ENCODE measurements at regions not wholly inside any gene's neighbourhood (a gene's known extent, or its start where the extent isn't known, plus 50 kb on each side); places are given as distances from the start of the nearest gene placed in this dataset.

DNA sequence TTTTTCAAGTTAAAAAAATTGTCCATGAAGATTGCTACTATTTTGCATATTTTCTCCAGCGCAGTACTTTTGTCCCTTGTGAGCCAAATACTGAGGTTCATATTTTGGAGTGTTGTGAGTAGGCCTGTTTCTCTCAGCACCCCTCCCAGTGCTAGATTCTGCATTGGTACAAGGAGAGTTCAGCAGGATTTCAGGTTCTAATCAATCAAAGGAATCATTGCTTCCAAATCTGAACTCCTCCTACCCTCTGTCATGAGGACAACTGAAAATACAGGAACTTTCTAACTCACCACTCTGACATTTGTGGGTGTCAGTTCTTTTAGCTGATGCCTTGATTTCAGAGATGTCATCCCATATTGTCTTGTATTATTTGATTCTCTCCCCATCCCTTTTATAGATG lies 299.9 kb downstream of the FZD1 start:
- POLR2A ChIA-PET: no interaction called here

GRCh38 chr7:91564541-91564940 lies 300.3 kb downstream of the FZD1 start:
- no peak for DNase-seq
- Histone ChIP-seq H3K27ac (ENCODE audit: insufficient read depth in 1 of 2, low read depth in 1 of 2, low read length in 2 of 2, poor library complexity in 1 of 2, severe bottlenecking in 2 of 2) (no peak overlapping the region), H3K4me3 (ENCODE audit: control insufficient read depth in 1 of 7, extremely low read depth in 1 of 7, insufficient read depth in 4 of 7, low read depth in 2 of 7, low read length in 6 of 7) (no peak overlapping the region), H3K9me3 (ENCODE audit: control extremely low read depth in 1 of 5, control insufficient read depth in 4 of 5, insufficient read depth in 2 of 5, low read depth in 1 of 5, low read length in 4 of 5) (no peaks in the 10 kb centered on the region), H3K36me3 (ENCODE audit: control insufficient read depth in 4 of 4, insufficient read depth in 4 of 4, low read length in 3 of 4) (no peaks in the 10 kb centered on the region), H3K4me1 (ENCODE audit: control extremely low read depth in 1 of 4, control insufficient read depth in 4 of 4, insufficient read depth in 4 of 4, low read length in 3 of 4) (no peaks in the 10 kb centered on the region), H3K27me3 (replicated peaks in 2 of 5; ENCODE audit: control insufficient read depth in 4 of 5, insufficient read depth in 5 of 5, low read length in 4 of 5) (no peaks in the 10 kb centered on the region)
- ChIA-PET POLR2A (no interaction called here), CTCF (no interaction called here)
- no CpG with 5 or more reads among the region's 1 CpG for WGBS (ENCODE audit: insufficient coverage)

More for the DNA sequence above, 299.9 kb downstream of the FZD1 start:
- Histone ChIP-seq H3K9me3 (ENCODE audit: control extremely low read depth in 1 of 5, control insufficient read depth in 4 of 5, insufficient read depth in 2 of 5, low read depth in 1 of 5, low read length in 4 of 5) (no peaks in the 10 kb centered on the region), H3K36me3 (ENCODE audit: control insufficient read depth in 4 of 4, insufficient read depth in 4 of 4, low read length in 3 of 4) (no peaks in the 10 kb centered on the region), H3K27me3 (replicated peaks in 2 of 5; ENCODE audit: control insufficient read depth in 4 of 5, insufficient read depth in 5 of 5, low read length in 4 of 5) (no peaks in the 10 kb centered on the region), H3K27ac (ENCODE audit: insufficient read depth in 1 of 2, low read depth in 1 of 2, low read length in 2 of 2, poor library complexity in 1 of 2, severe bottlenecking in 2 of 2) (no peak overlapping the region), H3K4me3 (ENCODE audit: control insufficient read depth in 1 of 7, extremely low read depth in 1 of 7, insufficient read depth in 4 of 7, low read depth in 2 of 7, low read length in 6 of 7) (no peak overlapping the region), H3K4me1 (ENCODE audit: control extremely low read depth in 1 of 4, control insufficient read depth in 4 of 4, insufficient read depth in 4 of 4, low read length in 3 of 4) (no peaks in the 10 kb centered on the region)
- DNase-seq: no peak
- CTCF ChIA-PET: no interaction called here
- no CpG with 5 or more reads among the region's 1 CpG for WGBS (ENCODE audit: insufficient coverage)

DNA sequence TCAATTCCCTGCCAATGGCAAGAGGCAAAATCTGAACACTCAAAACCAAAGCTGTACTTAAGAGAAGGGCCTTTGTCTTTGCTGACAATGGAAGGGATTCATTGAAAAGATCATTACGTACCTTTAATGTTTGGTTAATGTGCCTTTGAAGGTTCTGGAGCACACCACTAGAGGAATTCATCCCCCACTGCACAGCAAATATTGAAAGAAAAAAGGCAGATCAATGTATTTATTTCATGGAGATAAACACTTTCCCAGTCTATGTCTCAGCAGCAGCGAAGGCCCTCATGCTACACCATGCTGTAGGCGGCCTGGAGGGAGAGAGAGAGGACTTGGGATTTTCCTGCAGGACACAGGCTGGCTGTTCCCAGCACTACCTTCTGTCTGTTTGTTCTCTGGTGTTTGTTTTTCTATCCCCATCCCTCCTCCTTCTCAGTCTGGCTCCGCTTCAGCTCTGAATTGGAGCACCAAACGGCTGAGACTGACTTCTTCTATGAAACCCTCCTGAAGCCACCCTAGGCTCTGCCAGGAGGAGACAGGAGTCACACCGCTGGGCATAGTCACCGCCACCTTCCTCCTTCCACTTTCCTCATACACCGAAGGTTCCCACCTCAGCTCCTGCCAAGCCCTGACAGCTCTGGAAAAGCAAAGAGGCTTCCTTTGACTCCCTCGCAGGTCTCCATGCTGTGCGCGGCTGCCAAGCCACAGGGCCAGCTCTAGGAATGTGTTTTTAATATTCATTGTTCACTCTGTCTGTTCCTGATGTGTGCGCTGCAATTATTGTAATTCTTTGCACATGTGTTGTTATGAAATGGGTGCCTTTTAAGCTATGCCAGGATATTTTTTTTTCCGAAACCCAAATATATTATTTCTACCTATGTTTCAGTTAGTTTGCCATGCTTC lies 301.5 kb downstream of the FZD1 start:
- DNase-seq: no peak

GRCh38 chr7:91566402-91566732 lies 302.1 kb downstream of the FZD1 start:
- ChIA-PET POLR2A (no interaction called here), CTCF (no interaction called here)
- no peaks in the 10 kb centered on the region for H3K4me1 ChIP-seq (ENCODE audit: control extremely low read depth in 1 of 4, control insufficient read depth in 4 of 4, insufficient read depth in 4 of 4, low read length in 3 of 4)
- no peaks in the 10 kb centered on the region for H3K9me3 ChIP-seq (ENCODE audit: control extremely low read depth in 1 of 5, control insufficient read depth in 4 of 5, insufficient read depth in 2 of 5, low read depth in 1 of 5, low read length in 4 of 5)
- no CpG with 5 or more reads among the region's 3 CpGs for WGBS (ENCODE audit: insufficient coverage)
- DNase-seq: no peak
- H3K36me3 ChIP-seq (ENCODE audit: control insufficient read depth in 4 of 4, insufficient read depth in 4 of 4, low read length in 3 of 4): no peaks in the 10 kb centered on the region
- H3K27ac ChIP-seq (ENCODE audit: insufficient read depth in 1 of 2, low read depth in 1 of 2, low read length in 2 of 2, poor library complexity in 1 of 2, severe bottlenecking in 2 of 2): no peak overlapping the region
- no peaks in the 10 kb centered on the region for H3K27me3 ChIP-seq (replicated peaks in 2 of 5; ENCODE audit: control insufficient read depth in 4 of 5, insufficient read depth in 5 of 5, low read length in 4 of 5)
- H3K4me3 ChIP-seq (ENCODE audit: control insufficient read depth in 1 of 7, extremely low read depth in 1 of 7, insufficient read depth in 4 of 7, low read depth in 2 of 7, low read length in 6 of 7): no peak overlapping the region

More for the DNA sequence above, 301.5 kb downstream of the FZD1 start:
- Histone ChIP-seq H3K4me1 (ENCODE audit: control extremely low read depth in 1 of 4, control insufficient read depth in 4 of 4, insufficient read depth in 4 of 4, low read length in 3 of 4) (no peaks in the 10 kb centered on the region), H3K27me3 (replicated peaks in 2 of 5; ENCODE audit: control insufficient read depth in 4 of 5, insufficient read depth in 5 of 5, low read length in 4 of 5) (no peaks in the 10 kb centered on the region), H3K9me3 (ENCODE audit: control extremely low read depth in 1 of 5, control insufficient read depth in 4 of 5, insufficient read depth in 2 of 5, low read depth in 1 of 5, low read length in 4 of 5) (no peaks in the 10 kb centered on the region), H3K27ac (ENCODE audit: insufficient read depth in 1 of 2, low read depth in 1 of 2, low read length in 2 of 2, poor library complexity in 1 of 2, severe bottlenecking in 2 of 2) (no peak overlapping the region), H3K4me3 (ENCODE audit: control insufficient read depth in 1 of 7, extremely low read depth in 1 of 7, insufficient read depth in 4 of 7, low read depth in 2 of 7, low read length in 6 of 7) (no peak overlapping the region), H3K36me3 (ENCODE audit: control insufficient read depth in 4 of 4, insufficient read depth in 4 of 4, low read length in 3 of 4) (no peaks in the 10 kb centered on the region)
- 89% methylated on average over 5 of the region's 13 CpGs for WGBS (ENCODE audit: insufficient coverage)
- ChIA-PET CTCF (no interaction called here), POLR2A (no interaction called here)

- H3K9me3 ChIP-seq (ENCODE audit: control extremely low read depth in 1 of 5, control insufficient read depth in 4 of 5, insufficient read depth in 2 of 5, low read depth in 1 of 5, low read length in 4 of 5): no peaks in the 10 kb centered on the region
- POLR2A ChIA-PET: no interaction called here
- CTCF ChIA-PET: no interaction called here
- no peak overlapping the region for H3K4me3 ChIP-seq (ENCODE audit: control insufficient read depth in 1 of 7, extremely low read depth in 1 of 7, insufficient read depth in 4 of 7, low read depth in 2 of 7, low read length in 6 of 7)
- DNase-seq: no peak
- no peak overlapping the region for H3K27ac ChIP-seq (ENCODE audit: insufficient read depth in 1 of 2, low read depth in 1 of 2, low read length in 2 of 2, poor library complexity in 1 of 2, severe bottlenecking in 2 of 2)
- no peaks in the 10 kb centered on the region for H3K4me1 ChIP-seq (ENCODE audit: control extremely low read depth in 1 of 4, control insufficient read depth in 4 of 4, insufficient read depth in 4 of 4, low read length in 3 of 4)
- no peaks in the 10 kb centered on the region for H3K27me3 ChIP-seq (replicated peaks in 2 of 5; ENCODE audit: control insufficient read depth in 4 of 5, insufficient read depth in 5 of 5, low read length in 4 of 5)
- H3K36me3 ChIP-seq (ENCODE audit: control insufficient read depth in 4 of 4, insufficient read depth in 4 of 4, low read length in 3 of 4): no peaks in the 10 kb centered on the region
- 78% methylated on average over 5 of the region's 7 CpGs for WGBS (ENCODE audit: insufficient coverage)
Observed at GRCh38 chr7:91567081-91568012, 303.1 kb downstream of the FZD1 start.

DNA sequence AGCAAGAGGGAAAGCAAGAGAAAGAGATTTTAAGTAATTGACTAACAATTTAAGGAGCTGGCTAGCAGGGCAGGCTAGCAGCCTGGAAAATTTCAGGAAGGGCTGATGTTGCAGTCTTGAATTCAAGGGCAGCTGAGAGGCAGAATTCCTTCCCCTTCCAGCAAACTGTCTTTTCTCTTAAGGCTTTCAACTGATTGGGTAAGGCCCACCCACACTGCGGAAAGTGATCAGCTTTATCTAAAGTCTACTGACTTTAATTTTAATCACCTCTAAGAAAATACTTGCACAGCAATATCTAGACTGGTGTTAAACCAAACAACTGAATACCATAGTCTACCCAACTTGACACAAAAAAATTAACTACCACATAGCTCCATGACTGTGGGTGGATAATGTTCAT lies 303.9 kb downstream of the FZD1 start:
- no CpG with 5 or more reads among the region's 1 CpG for WGBS (ENCODE audit: insufficient coverage)
- no peak for DNase-seq
- CTCF ChIA-PET: no interaction called here
- Histone ChIP-seq H3K4me1 (ENCODE audit: control extremely low read depth in 1 of 4, control insufficient read depth in 4 of 4, insufficient read depth in 4 of 4, low read length in 3 of 4) (no peaks in the 10 kb centered on the region), H3K36me3 (ENCODE audit: control insufficient read depth in 4 of 4, insufficient read depth in 4 of 4, low read length in 3 of 4) (no peaks in the 10 kb centered on the region), H3K4me3 (ENCODE audit: control insufficient read depth in 1 of 7, extremely low read depth in 1 of 7, insufficient read depth in 4 of 7, low read depth in 2 of 7, low read length in 6 of 7) (no peak overlapping the region), H3K9me3 (ENCODE audit: control extremely low read depth in 1 of 5, control insufficient read depth in 4 of 5, insufficient read depth in 2 of 5, low read depth in 1 of 5, low read length in 4 of 5) (no peaks in the 10 kb centered on the region), H3K27me3 (replicated peaks in 2 of 5; ENCODE audit: control insufficient read depth in 4 of 5, insufficient read depth in 5 of 5, low read length in 4 of 5) (no peaks in the 10 kb centered on the region), H3K27ac (ENCODE audit: insufficient read depth in 1 of 2, low read depth in 1 of 2, low read length in 2 of 2, poor library complexity in 1 of 2, severe bottlenecking in 2 of 2) (no peak overlapping the region)
- POLR2A ChIA-PET: no interaction called here

All from common myeloid progenitor, CD34-positive (primary cell).